ENCODE measurements at regions not wholly inside any gene's neighbourhood (a gene's known extent, or its start where the extent isn't known, plus 50 kb on each side); places are given as distances from the start of the nearest gene placed in this dataset.
A peak's percentile ranks its signal among the peaks of the same experiment; 100 is the strongest.
"Not testable (repeated sequence)": the region's sequence is repeated elsewhere in the genome, so short reads cannot be mapped to it uniquely, and the experiment has no call there.

DNA sequence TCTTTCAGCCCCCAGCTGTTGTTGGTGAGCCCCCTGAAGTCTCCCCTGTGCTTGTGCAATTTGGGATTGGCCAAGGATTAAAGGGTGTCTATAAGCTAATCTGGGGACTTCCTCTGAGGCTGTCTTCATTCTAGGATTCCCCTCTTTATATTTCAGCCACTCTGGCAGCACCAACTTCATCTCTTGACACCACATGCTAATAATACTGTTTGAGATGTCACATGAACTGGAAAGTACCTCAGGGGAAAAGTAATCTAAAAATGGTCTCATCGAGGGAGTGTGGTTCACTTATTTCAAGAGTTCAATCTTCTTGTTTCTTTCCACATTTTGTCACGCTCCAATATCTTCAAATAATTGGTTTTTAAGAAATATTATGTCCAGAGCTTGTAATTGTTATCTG is 279.2 kb upstream of the TMC3 start:
- no peaks in the 10 kb centered on the region for H3K36me3 ChIP-seq (ENCODE audit: control insufficient read depth, insufficient read depth, low read length)
- H3K4me3 ChIP-seq (ENCODE audit: low read depth, low read length), result no peak overlapping the region
- DNase-seq (ENCODE audit: low read depth), result no peak
- POLR2A ChIA-PET, result no interaction called here
- no peaks in the 10 kb centered on the region for H3K27me3 ChIP-seq (ENCODE audit: control insufficient read depth, insufficient read depth, low read length)
- TF ChIP-seq, protein P1, sequence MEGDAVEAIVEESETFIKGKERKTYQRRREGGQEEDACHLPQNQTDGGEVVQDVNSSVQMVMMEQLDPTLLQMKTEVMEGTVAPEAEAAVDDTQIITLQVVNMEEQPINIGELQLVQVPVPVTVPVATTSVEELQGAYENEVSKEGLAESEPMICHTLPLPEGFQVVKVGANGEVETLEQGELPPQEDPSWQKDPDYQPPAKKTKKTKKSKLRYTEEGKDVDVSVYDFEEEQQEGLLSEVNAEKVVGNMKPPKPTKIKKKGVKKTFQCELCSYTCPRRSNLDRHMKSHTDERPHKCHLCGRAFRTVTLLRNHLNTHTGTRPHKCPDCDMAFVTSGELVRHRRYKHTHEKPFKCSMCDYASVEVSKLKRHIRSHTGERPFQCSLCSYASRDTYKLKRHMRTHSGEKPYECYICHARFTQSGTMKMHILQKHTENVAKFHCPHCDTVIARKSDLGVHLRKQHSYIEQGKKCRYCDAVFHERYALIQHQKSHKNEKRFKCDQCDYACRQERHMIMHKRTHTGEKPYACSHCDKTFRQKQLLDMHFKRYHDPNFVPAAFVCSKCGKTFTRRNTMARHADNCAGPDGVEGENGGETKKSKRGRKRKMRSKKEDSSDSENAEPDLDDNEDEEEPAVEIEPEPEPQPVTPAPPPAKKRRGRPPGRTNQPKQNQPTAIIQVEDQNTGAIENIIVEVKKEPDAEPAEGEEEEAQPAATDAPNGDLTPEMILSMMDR (IDR thresholded peaks at IDR 0.05; ENCODE audit: insufficient read depth, low read depth, low read length), result no peak
- CTCF ChIA-PET, result no interaction called here

DNA sequence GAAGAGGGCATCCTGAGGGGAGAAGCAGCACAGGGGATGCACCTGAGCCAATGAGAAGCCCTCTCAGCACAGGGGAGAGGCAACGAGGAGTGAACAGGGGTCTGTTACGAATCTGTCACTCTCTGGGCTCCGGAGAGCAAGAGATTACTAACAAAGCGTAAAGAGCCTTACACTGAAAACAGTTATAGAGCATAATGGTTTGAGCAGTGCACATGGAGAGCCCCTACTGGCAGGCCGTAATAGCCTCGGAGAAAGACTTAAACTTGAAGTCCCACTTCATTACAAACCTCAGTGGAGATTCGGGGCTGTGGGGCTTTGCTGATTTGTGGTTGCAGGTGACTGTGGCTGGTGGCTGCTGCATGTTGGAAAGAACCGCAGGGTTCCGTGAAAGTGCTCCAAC is 271.5 kb upstream of the TMC3 start:
- ChIA-PET CTCF (no interaction called here), POLR2A (no interaction called here)
- H3K36me3 ChIP-seq (ENCODE audit: control insufficient read depth, insufficient read depth, low read length), result no peaks in the 10 kb centered on the region

DNA sequence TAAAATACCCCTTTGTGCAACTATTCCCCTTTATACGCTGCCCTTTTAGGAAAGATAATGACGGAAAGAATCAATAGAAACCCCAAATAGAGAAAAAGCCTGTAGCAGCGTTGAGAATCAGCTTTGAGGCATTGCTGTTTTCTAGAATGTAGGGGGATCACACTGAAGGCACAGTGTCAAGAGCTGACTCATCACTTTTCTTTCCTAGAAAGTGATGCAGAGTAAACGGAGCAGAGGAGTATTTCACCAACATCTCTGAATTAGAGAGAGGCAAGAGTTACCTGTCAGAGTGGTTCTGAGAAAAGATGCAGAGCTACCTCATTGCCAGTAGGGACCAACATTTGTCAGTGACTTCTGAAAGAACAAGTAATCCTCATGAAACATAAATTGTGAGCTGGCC is 269.8 kb upstream of the TMC3 start:
- DNase-seq (ENCODE audit: low read depth), result no peak
- CTCF ChIA-PET, result no interaction called here

More for the DNA sequence above, 271.5 kb upstream of the TMC3 start:
- TF ChIP-seq, protein P1 (IDR thresholded peaks at IDR 0.05; ENCODE audit: insufficient read depth, low read depth, low read length), result no peak
- no peak for DNase-seq (ENCODE audit: low read depth)
- H3K4me3 ChIP-seq (ENCODE audit: low read depth, low read length), result no peak overlapping the region
- no peaks in the 10 kb centered on the region for H3K27me3 ChIP-seq (ENCODE audit: control insufficient read depth, insufficient read depth, low read length)

DNA sequence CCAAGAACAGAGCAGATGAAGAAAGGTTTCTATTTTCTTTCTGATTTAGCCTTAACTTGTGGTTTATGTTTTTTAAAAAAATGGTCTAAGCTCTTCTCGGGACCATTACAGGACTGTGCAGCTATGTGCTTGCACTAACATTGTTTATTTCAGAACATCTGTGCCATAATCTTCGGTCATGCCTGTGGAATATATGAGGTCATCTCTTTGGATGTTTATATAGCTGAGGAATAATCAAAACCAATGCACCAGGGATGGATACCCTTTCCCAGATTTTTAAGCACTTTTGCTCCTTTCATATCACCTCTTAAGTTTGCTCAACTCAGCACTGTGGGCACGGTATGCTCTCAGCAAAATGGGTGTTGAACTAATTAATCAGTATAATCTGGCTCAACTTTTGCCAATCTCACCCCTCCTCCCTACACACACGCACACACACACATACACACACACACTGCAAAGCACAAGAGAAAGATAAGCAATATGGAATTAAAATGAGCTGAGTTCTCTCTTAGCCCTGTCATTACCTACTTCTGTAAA is 268.5 kb upstream of the TMC3 start:
- CTCF ChIA-PET, result no interaction called here
- TF ChIP-seq, protein P1 (IDR thresholded peaks at IDR 0.05; ENCODE audit: insufficient read depth, low read depth, low read length), result no peak
- Histone ChIP-seq H3K4me3 (ENCODE audit: low read depth, low read length) (no peak overlapping the region), H3K36me3 (ENCODE audit: control insufficient read depth, insufficient read depth, low read length) (no peaks in the 10 kb centered on the region), H3K27me3 (ENCODE audit: control insufficient read depth, insufficient read depth, low read length) (no peaks in the 10 kb centered on the region)
- POLR2A ChIA-PET, result no interaction called here
- peak; percentile 2 for DNase-seq (ENCODE audit: low read depth)

More for the DNA sequence above, 269.8 kb upstream of the TMC3 start:
- Histone ChIP-seq H3K4me3 (ENCODE audit: low read depth, low read length) (no peak overlapping the region), H3K27me3 (ENCODE audit: control insufficient read depth, insufficient read depth, low read length) (no peaks in the 10 kb centered on the region), H3K36me3 (ENCODE audit: control insufficient read depth, insufficient read depth, low read length) (no peaks in the 10 kb centered on the region)
- TF ChIP-seq, protein P1 (IDR thresholded peaks at IDR 0.05; ENCODE audit: insufficient read depth, low read depth, low read length), result no peak
- POLR2A ChIA-PET, result no interaction called here

DNA sequence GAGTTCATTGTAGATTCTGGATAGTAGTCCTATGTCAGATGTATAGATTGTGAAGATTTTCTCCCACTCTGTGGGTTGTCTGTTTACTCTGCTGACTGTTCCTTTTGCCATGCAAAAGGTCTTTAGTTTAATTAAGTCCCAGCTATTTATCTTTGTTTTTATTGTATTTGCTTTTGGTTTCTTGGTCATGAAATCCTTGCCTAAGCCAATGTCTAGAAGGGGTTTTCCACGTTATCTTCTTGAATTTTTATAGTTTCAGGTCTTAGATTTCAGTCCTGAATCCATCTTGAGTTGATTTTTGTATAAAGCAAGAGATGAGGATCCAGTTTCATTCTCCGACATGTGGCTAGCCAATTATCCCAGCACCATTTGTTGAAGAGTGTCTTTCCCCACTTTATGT is 262.1 kb upstream of the TMC3 start:
- H3K27me3 ChIP-seq (ENCODE audit: control insufficient read depth, insufficient read depth, low read length); DNase-seq (ENCODE audit: low read depth); POLR2A ChIA-PET; CTCF ChIA-PET; H3K4me3 ChIP-seq (ENCODE audit: low read depth, low read length); H3K36me3 ChIP-seq (ENCODE audit: control insufficient read depth, insufficient read depth, low read length): not testable (repeated sequence)

DNA sequence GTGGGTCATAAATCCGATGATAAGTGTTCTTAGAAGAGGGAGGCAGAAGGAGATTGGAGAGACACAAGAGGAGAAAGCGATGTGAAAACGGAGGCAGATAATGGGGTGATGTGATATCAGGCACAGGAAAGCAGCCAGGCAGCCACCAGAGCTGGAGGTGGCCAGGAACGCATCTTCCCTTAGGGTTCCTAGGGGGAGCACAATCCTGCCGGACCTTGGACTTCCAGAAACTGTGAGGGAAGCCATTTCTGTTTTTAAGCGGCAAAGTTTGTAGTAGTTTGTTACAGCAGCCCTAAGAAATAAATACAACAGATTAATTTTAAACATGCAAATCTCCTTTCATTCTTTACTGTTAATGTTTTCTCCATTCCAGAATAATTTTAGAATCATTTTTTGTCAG is 259.9 kb upstream of the TMC3 start:
- no peak overlapping the region for H3K4me3 ChIP-seq (ENCODE audit: low read depth, low read length)
- H3K27me3 ChIP-seq (ENCODE audit: control insufficient read depth, insufficient read depth, low read length), result no peaks in the 10 kb centered on the region
- POLR2A ChIA-PET, result no interaction called here
- DNase-seq (ENCODE audit: low read depth), result no peak
- CTCF ChIA-PET, result no interaction called here
- H3K36me3 ChIP-seq (ENCODE audit: control insufficient read depth, insufficient read depth, low read length), result no peaks in the 10 kb centered on the region
- TF ChIP-seq, protein P1 (IDR thresholded peaks at IDR 0.05; ENCODE audit: insufficient read depth, low read depth, low read length), result no peak
